H9 (cell line): ENCODE measurements at regions not wholly inside any gene's neighbourhood (a gene's known extent, or its start where the extent isn't known, plus 50 kb on each side); places are given as distances from the start of the nearest gene placed in this dataset.

ENCODE experiments used
- DNase-seq: peaks from one replicate; pipeline ENCODE4 v3.0.0-alpha.2; 2017
- H2AFZ ChIP-seq: one replicate; pipeline ENCODE4 v1.6.1; 2013; ENCODE audit warnings: mild to moderate bottlenecking, low read length, control low read depth, moderate library complexity
- H2AK5ac ChIP-seq: 2 replicates; pipeline ENCODE4 v1.6.1; 2013; ENCODE audit warnings: low read length, control low read depth, mixed read lengths; ENCODE audit not compliant: insufficient read length
- H2BK120ac ChIP-seq: one replicate; pipeline ENCODE4 v1.6.1; 2013; ENCODE audit warnings: low read depth, mild to moderate bottlenecking, low read length, control low read depth, inconsistent platforms; ENCODE audit not compliant: poor library complexity, severe bottlenecking
- H2BK12ac ChIP-seq: 2 replicates; pipeline ENCODE4 v1.6.1; 2013; ENCODE audit warnings: low read length, control low read depth, mixed read lengths, low read depth; ENCODE audit not compliant: insufficient read length
- H2BK15ac ChIP-seq: 2 replicates; pipeline ENCODE4 v1.6.1; 2013; ENCODE audit warnings: low read depth, low read length, control low read depth
- H2BK20ac ChIP-seq: one replicate; pipeline ENCODE4 v1.6.1; 2013; ENCODE audit warnings: low read depth, mild to moderate bottlenecking, low read length, control low read depth, inconsistent platforms; ENCODE audit not compliant: poor library complexity, severe bottlenecking
- H2BK5ac ChIP-seq: 2 replicates; pipeline ENCODE4 v1.6.1; 2013; ENCODE audit warnings: low read length, control low read depth, mixed read lengths; ENCODE audit not compliant: insufficient read length
- H3K14ac ChIP-seq: 2 replicates; pipeline ENCODE4 v1.6.1; 2013; ENCODE audit warnings: low read length, control low read depth; ENCODE audit not compliant: insufficient read depth
- H3K18ac ChIP-seq: 2 replicates; pipeline ENCODE4 v1.6.1; 2013; ENCODE audit warnings: low read depth, mild to moderate bottlenecking, mixed read lengths, low read length, control low read depth; ENCODE audit not compliant: insufficient read length
- H3K23ac ChIP-seq: 2 replicates; pipeline ENCODE4 v1.6.1; 2013; ENCODE audit warnings: low read length, control low read depth, mixed read lengths, low read depth; ENCODE audit not compliant: insufficient read length
- H3K23me2 ChIP-seq: 2 replicates; pipeline ENCODE4 v1.6.1; 2013; ENCODE audit warnings: low read depth, mild to moderate bottlenecking, mixed read lengths, low read length, control low read depth; ENCODE audit not compliant: insufficient read length, poor library complexity, severe bottlenecking
- H3K27ac ChIP-seq: 2 replicates; pipeline ENCODE4 v1.5.1; 2013; ENCODE audit warnings: low read length, control low read depth, mixed read lengths, low read depth; ENCODE audit not compliant: insufficient read length
- H3K27me3 ChIP-seq: 2 replicates; pipeline ENCODE4 v1.6.1; 2013; ENCODE audit warnings: low read length, control low read depth, inconsistent platforms; ENCODE audit not compliant: insufficient read depth
- H3K4ac ChIP-seq: 2 replicates; pipeline ENCODE4 v1.6.1; 2013; ENCODE audit warnings: low read depth, mild to moderate bottlenecking, control low read depth, inconsistent platforms, low read length, moderate library complexity
- H3K4me1 ChIP-seq: 2 replicates; pipeline ENCODE4 v1.6.1; 2013; ENCODE audit warnings: low read length, control low read depth, inconsistent platforms; ENCODE audit not compliant: insufficient read depth
- H3K4me2 ChIP-seq: 2 replicates; pipeline ENCODE4 v1.6.1; 2013; ENCODE audit warnings: low read length, control low read depth, mixed read lengths; ENCODE audit not compliant: insufficient read length, insufficient read depth
- H3K56ac ChIP-seq: 2 replicates; pipeline ENCODE4 v1.6.1; 2013; ENCODE audit warnings: low read depth, mild to moderate bottlenecking, mixed read lengths, low read length, control low read depth; ENCODE audit not compliant: insufficient read length
- H3K79me1 ChIP-seq: 2 replicates; pipeline ENCODE4 v1.6.1; 2013; ENCODE audit warnings: low read depth, mild to moderate bottlenecking, moderate library complexity, low read length, control low read depth, inconsistent platforms; ENCODE audit not compliant: insufficient read depth, poor library complexity, severe bottlenecking
- H3K79me2 ChIP-seq: 2 replicates; pipeline ENCODE4 v1.6.1; 2013; ENCODE audit warnings: low read length, control low read depth, inconsistent platforms; ENCODE audit not compliant: insufficient read depth
- H3K9ac ChIP-seq: 2 replicates; pipeline ENCODE4 v1.6.1; 2013; ENCODE audit warnings: low read length, control low read depth, mixed read lengths; ENCODE audit not compliant: insufficient read length; ENCODE audit errors: extremely low read depth
- H3K9me3 ChIP-seq: one replicate; pipeline ENCODE4 v1.6.1; 2013; ENCODE audit warnings: low read depth, low read length, inconsistent platforms; ENCODE audit not compliant: control insufficient read depth
- H3T11ph ChIP-seq: one replicate; pipeline ENCODE4 v1.6.1; 2013; ENCODE audit warnings: mild to moderate bottlenecking, low read length, control low read depth, inconsistent platforms
- H4K20me1 ChIP-seq: one replicate; pipeline ENCODE4 v1.6.1; 2013; ENCODE audit not compliant: control insufficient read depth, insufficient read length, insufficient read depth
- H4K5ac ChIP-seq: 2 replicates; pipeline ENCODE4 v1.6.1; 2013; ENCODE audit warnings: low read depth, mild to moderate bottlenecking, mixed read lengths, low read length, control low read depth; ENCODE audit not compliant: insufficient read length
- H4K8ac ChIP-seq: replicated peaks from 2 replicates; pipeline ENCODE4 v1.6.1; 2013; ENCODE audit warnings: low read length, control low read depth, mixed read lengths, low read depth; ENCODE audit not compliant: insufficient read length
- H4K91ac ChIP-seq: 2 replicates; pipeline ENCODE4 v1.6.1; 2013; ENCODE audit warnings: low read depth, mild to moderate bottlenecking, moderate library complexity, mixed read lengths, low read length, control low read depth; ENCODE audit not compliant: insufficient read length
- H3K27ac Mint-ChIP-seq, 3 experiments: 2 replicates in 2 of 3; 3 replicates in 1 of 3; pipeline ENCODE4 v1.8.0; 2020 to 2021; ENCODE audit warnings: mixed read lengths in 3 of 3, mild to moderate bottlenecking in 1 of 3, moderate library complexity in 1 of 3
- H3K27me3 Mint-ChIP-seq: 2 replicates; pipeline ENCODE4 v1.8.0; 2021; ENCODE audit warnings: low read depth, mild to moderate bottlenecking, moderate library complexity, mixed read lengths
- H3K36me3 Mint-ChIP-seq, 3 experiments: 2 replicates in 2 of 3; 3 replicates in 1 of 3; pipeline ENCODE4 v1.8.0; 2020 to 2021; ENCODE audit warnings: low read depth in 3 of 3, mixed read lengths in 3 of 3; ENCODE audit not compliant: insufficient read depth in 1 of 3
- H3K4me1 Mint-ChIP-seq, 2 experiments: 2 replicates each; pipeline ENCODE4 v1.8.0; 2020; ENCODE audit warnings: mixed read lengths in 2 of 2
- H3K4me3 Mint-ChIP-seq, 2 experiments: 2 replicates in 1 of 2; 3 replicates in 1 of 2; pipeline ENCODE4 v1.8.0; 2020 to 2021; ENCODE audit warnings: mild to moderate bottlenecking in 2 of 2, mixed read lengths in 2 of 2, moderate library complexity in 1 of 2
- H3K9me3 Mint-ChIP-seq, 2 experiments: 2 replicates in 1 of 2; 3 replicates in 1 of 2; pipeline ENCODE4 v1.8.0; 2020; ENCODE audit warnings: mild to moderate bottlenecking in 2 of 2, mixed read lengths in 2 of 2, moderate library complexity in 1 of 2
- CTCF ChIP-seq: fragments of 200-600 bp; sonication (generic); conservative IDR thresholded peaks from 3 replicates; pipeline ENCODE4 v1.8.0; 2021; ENCODE audit warnings: antibody characterized with exemption, mild to moderate bottlenecking
- WGBS: extraction: QIAGEN DNeasy Blood & Tissue Kit; methylation state at CpG from one replicate; pipeline ENCODE4 v1.1.7; 2013; ENCODE audit warnings: missing lambda C conversion rate, low lambda C conversion rate, mixed read lengths; ENCODE audit not compliant: insufficient read length; ENCODE audit errors: extremely low coverage; 5-methylcytosine and 5-hydroxymethylcytosine counted together

GRCh38 chr2:52703004-52703403, 1064.6 kb upstream of the CHAC2 start:
- H3K18ac ChIP-seq: no peak overlapping the region
- no peaks in the 10 kb centered on the region for H4K20me1 ChIP-seq
- DNase-seq: no peak
- no peak overlapping the region for H3K56ac ChIP-seq
- no peak overlapping the region for H3K4ac ChIP-seq
- H3K9me3 ChIP-seq: no peaks in the 10 kb centered on the region
- WGBS: no CpG with 5 or more reads among the region's 4 CpGs
- H2AK5ac ChIP-seq: no peak overlapping the region
- H3K27ac ChIP-seq: no peak overlapping the region
- H3K9me3 Mint-ChIP-seq: peaks cover 2 to 4% of the 10 kb centered on the region in 2 experiments; a peak in 1 of 5 replicates
- no peak overlapping the region for H3K4me3 Mint-ChIP-seq
- no peaks in the 10 kb centered on the region for H3K27me3 ChIP-seq
- no peak overlapping the region for H3K14ac ChIP-seq
- no peak overlapping the region for H3K23ac ChIP-seq
- no peak overlapping the region for H2BK120ac ChIP-seq
- no peak for TF ChIP-seq CTCF
- no peak overlapping the region for H3T11ph ChIP-seq
- peaks cover 4% of the 10 kb centered on the region; the same call in 1 of the 2 replicates for H3K4me1 ChIP-seq
- H3K4me1 Mint-ChIP-seq: peaks cover 21 to 29% of the 10 kb centered on the region in 2 experiments
- no peaks in the 10 kb centered on the region for H3K79me1 ChIP-seq
- no peaks in the 10 kb centered on the region for H3K79me2 ChIP-seq
- no peak overlapping the region for H2BK5ac ChIP-seq
- H2AFZ ChIP-seq: no peak overlapping the region
- H3K4me2 ChIP-seq: no peak overlapping the region
- no peak overlapping the region for H4K91ac ChIP-seq
- H3K36me3 Mint-ChIP-seq: peaks cover 0 to 4% (median 0%) of the 10 kb centered on the region in 3 experiments; a peak in 1 of 7 replicates
- H2BK15ac ChIP-seq: no peak overlapping the region
- no peak overlapping the region for H2BK20ac ChIP-seq
- no peaks in the 10 kb centered on the region for H3K27me3 Mint-ChIP-seq
- no peak overlapping the region for H4K5ac ChIP-seq
- H2BK12ac ChIP-seq: no peak overlapping the region
- no peak overlapping the region for H4K8ac ChIP-seq
- H3K27ac Mint-ChIP-seq: no peak overlapping the region
- H3K23me2 ChIP-seq: no peaks in the 10 kb centered on the region
- no peak overlapping the region for H3K9ac ChIP-seq
